Caco-2 (cell line): ENCODE measurements at regions not wholly inside any gene's neighbourhood (a gene's known extent, or its start where the extent isn't known, plus 50 kb on each side); places are given as distances from the start of the nearest gene placed in this dataset.

Experiments
- BruUV-seq: library from RNA; stranded (reverse); fragments of 400-500 nt; replicated peaks from 2 replicates; lab custom pipeline; 2021; lab: Mats Ljungman, UMichigan
- CTCF ChIA-PET: fragments of 300-600 bp; sonication (Branson Sonifier 250); formaldehyde crosslinking; loops from one replicate; lab custom pipeline; 2022; ENCODE audit warnings: antibody characterized with exemption; lab: Charles Lee
- POLR2A ChIA-PET: fragments of 300-600 bp; sonication (Branson Sonifier 250); formaldehyde crosslinking; loops from one replicate; lab custom pipeline; 2022; ENCODE audit warnings: antibody characterized with exemption; lab: Charles Lee
- DNase-seq, 2 experiments: peaks; one replicate each; pipeline versions ENCODE4 v3.0.0 to v3.0.0-alpha.2; 2020 to 2022
- H3K27me3 ChIP-seq: replicated peaks from 2 replicates; pipeline ENCODE4 v1.6.0; 2011; ENCODE audit warnings: low read length; ENCODE audit not compliant: control insufficient read depth, insufficient read depth
- H3K36me3 ChIP-seq: 2 replicates; pipeline ENCODE4 v1.5.1; 2011; ENCODE audit warnings: low read length; ENCODE audit not compliant: control insufficient read depth, insufficient read depth
- H3K4me1 ChIP-seq: fragments of 250-450 bp; sonication (Bioruptor Pico); 2 replicates; pipeline ENCODE4 v1.5.1; 2020; ENCODE audit warnings: mild to moderate bottlenecking
- H3K4me3 ChIP-seq: 2 replicates; pipeline ENCODE4 v1.5.1; 2011; ENCODE audit warnings: low read depth, mild to moderate bottlenecking, control low read depth, low read length
- H3K9me3 ChIP-seq: fragments of 250-450 bp; sonication (Bioruptor Pico); 2 replicates; pipeline ENCODE4 v1.5.1; 2020; ENCODE audit warnings: mild to moderate bottlenecking, moderate library complexity
- H3K27ac Mint-ChIP-seq: one replicate; pipeline ENCODE4 v1.8.0; 2022; ENCODE audit warnings: mixed read lengths; ENCODE audit not compliant: unreplicated experiment
- H3K27me3 Mint-ChIP-seq: one replicate; pipeline ENCODE4 v1.8.0; 2022; ENCODE audit warnings: mixed read lengths; ENCODE audit not compliant: insufficient read depth, unreplicated experiment
- H3K36me3 Mint-ChIP-seq: one replicate; pipeline ENCODE4 v1.8.0; 2022; ENCODE audit warnings: mild to moderate bottlenecking, mixed read lengths; ENCODE audit not compliant: insufficient read depth, unreplicated experiment
- H3K4me1 Mint-ChIP-seq: one replicate; pipeline ENCODE4 v1.8.0; 2022; ENCODE audit warnings: low read depth, mixed read lengths; ENCODE audit not compliant: unreplicated experiment
- H3K4me3 Mint-ChIP-seq: one replicate; pipeline ENCODE4 v1.8.0; 2022; ENCODE audit warnings: mild to moderate bottlenecking, moderate library complexity, mixed read lengths; ENCODE audit not compliant: unreplicated experiment
- H3K9me3 Mint-ChIP-seq: one replicate; pipeline ENCODE4 v1.8.0; 2022; ENCODE audit warnings: mixed read lengths; ENCODE audit not compliant: unreplicated experiment
- CTCF ChIP-seq, 2 experiments: fragments of 200-600 bp in 1 of 2; IDR thresholded peaks; 1 replicate in 1 of 2; 2 replicates in 1 of 2; pipeline versions ENCODE4 v1.5.1 to v1.8.0; 2011 to 2022; ENCODE audit warnings: antibody characterized with exemption in 1 of 2, control low read depth in 1 of 2, inconsistent platforms in 1 of 2, low read depth in 1 of 2, low read length in 1 of 2, mild to moderate bottlenecking in 1 of 2, moderate library complexity in 1 of 2; ENCODE audit not compliant: insufficient read depth in 1 of 2, severe bottlenecking in 1 of 2, unreplicated experiment in 1 of 2
- intact Hi-C: fragments of 100-400 bp; cut with micrococcal nuclease; formaldehyde crosslinking; loops from one replicate; pipeline ENCODE4 v1.10.0; 2022; ENCODE audit not compliant: unreplicated experiment

DNA sequence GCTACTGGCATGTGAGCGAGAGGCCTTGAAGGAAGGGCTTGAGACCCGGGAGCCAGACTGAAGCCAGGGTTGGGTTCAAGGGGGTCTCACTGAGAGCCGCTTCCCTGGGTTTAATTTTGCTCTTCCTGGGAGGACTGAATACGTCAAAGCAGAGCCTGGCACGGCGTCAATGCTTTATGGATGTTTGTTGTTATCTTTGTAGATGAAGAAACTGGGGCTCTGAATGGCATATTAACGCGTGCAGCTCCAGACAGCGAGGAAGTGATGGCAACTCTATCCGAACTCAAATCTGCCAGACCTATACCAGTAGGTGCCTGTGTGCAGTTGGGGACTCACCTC lies 152.8 kb upstream of the PARP11 start:
- Mint-ChIP-seq H3K9me3 (no peaks in the 10 kb centered on the region), H3K36me3 (no peaks in the 10 kb centered on the region), H3K27ac (peak overlapping the region; percentile 39), H3K4me3 (no peak overlapping the region), H3K4me1 (peaks cover 55% of the 10 kb centered on the region), H3K27me3 (no peaks in the 10 kb centered on the region)
- no peaks in the 10 kb centered on the region for H3K9me3 ChIP-seq
- ChIA-PET POLR2A (no interaction called here), CTCF (interaction anchor here (1.1 kb wide), 1 partner anchor 11 kb away, joined by 5 read pairs; no protein-coding TSS in a partner anchor)
- no peaks in the 10 kb centered on the region for H3K27me3 ChIP-seq
- DNase-seq, result no peak
- intact Hi-C loops, result no loop called here
- BruUV-seq, result no TSS peak
- no peaks in the 10 kb centered on the region for H3K36me3 ChIP-seq
- no peak overlapping the region for H3K4me3 ChIP-seq
- H3K4me1 ChIP-seq, result peaks cover 21% of the 10 kb centered on the region
- no peak for TF ChIP-seq CTCF (IDR thresholded peaks at IDR 0.05; ENCODE audit: insufficient read depth in 1 of 2, low read depth in 1 of 2, low read length in 1 of 2, severe bottlenecking in 1 of 2, unreplicated experiment in 1 of 2)

GRCh38 chr12:4025181-4026019 lies 152.2 kb upstream of the PARP11 start:
- intact Hi-C loops, result no loop called here
- Histone ChIP-seq H3K36me3 (no peaks in the 10 kb centered on the region), H3K9me3 (no peaks in the 10 kb centered on the region), H3K4me3 (no peak overlapping the region), H3K27me3 (no peaks in the 10 kb centered on the region), H3K4me1 (peaks cover 16% of the 10 kb centered on the region)
- no TSS peak for BruUV-seq
- CTCF ChIA-PET, result interaction anchor here (0.7 kb wide), 1 partner anchor 251 kb away, joined by 6 read pairs; no protein-coding TSS in a partner anchor
- Mint-ChIP-seq H3K4me1 (peaks cover 53% of the 10 kb centered on the region), H3K36me3 (no peaks in the 10 kb centered on the region), H3K4me3 (no peak overlapping the region), H3K9me3 (no peaks in the 10 kb centered on the region), H3K27ac (peak overlapping the region; percentile 39), H3K27me3 (no peaks in the 10 kb centered on the region)
- no peak for TF ChIP-seq CTCF (IDR thresholded peaks at IDR 0.05; ENCODE audit: insufficient read depth in 1 of 2, low read depth in 1 of 2, low read length in 1 of 2, severe bottlenecking in 1 of 2, unreplicated experiment in 1 of 2)
- POLR2A ChIA-PET, result no interaction called here
- no peak for DNase-seq

GRCh38 chr12:4024701-4025100 lies 151.5 kb upstream of the PARP11 start:
- Histone ChIP-seq H3K27me3 (no peaks in the 10 kb centered on the region), H3K36me3 (no peaks in the 10 kb centered on the region), H3K9me3 (no peaks in the 10 kb centered on the region), H3K4me1 (peaks cover 9% of the 10 kb centered on the region), H3K4me3 (no peak overlapping the region)
- Mint-ChIP-seq H3K4me3 (no peak overlapping the region), H3K9me3 (no peaks in the 10 kb centered on the region), H3K27me3 (no peaks in the 10 kb centered on the region), H3K27ac (no peak overlapping the region), H3K4me1 (peaks cover 54% of the 10 kb centered on the region), H3K36me3 (no peaks in the 10 kb centered on the region)
- ChIA-PET POLR2A (no interaction called here), CTCF (interaction anchor here (0.7 kb wide), 1 partner anchor 252 kb away, joined by 6 read pairs; no protein-coding TSS in a partner anchor)
- intact Hi-C loops, result no loop called here
- no peak for DNase-seq
- no peak for TF ChIP-seq CTCF (IDR thresholded peaks at IDR 0.05; ENCODE audit: insufficient read depth in 1 of 2, low read depth in 1 of 2, low read length in 1 of 2, severe bottlenecking in 1 of 2, unreplicated experiment in 1 of 2)
- no TSS peak for BruUV-seq
